GM20000 (cell line): ENCODE measurements at regions not wholly inside any gene's neighbourhood (a gene's known extent, or its start where the extent isn't known, plus 50 kb on each side); places are given as distances from the start of the nearest gene placed in this dataset.
"Not testable (repeated sequence)": the region's sequence is repeated elsewhere in the genome, so short reads cannot be mapped to it uniquely, and the experiment has no call there.

ENCODE experiments used
- DNase-seq: peaks from one replicate; pipeline ENCODE4 v3.0.0; 2012; ENCODE audit warnings: low spot score
- CTCF ChIP-seq: IDR thresholded peaks from 2 replicates; pipeline ENCODE4 v1.5.1; 2012; ENCODE audit warnings: mild to moderate bottlenecking, control low read depth; ENCODE audit errors: extremely low read depth, missing control alignments

GRCh38 chr15:55108858-55109518, 87.8 kb downstream of the RSL24D1 start:
- DNase-seq = peak; percentile 59
- peak; percentile 84 for TF ChIP-seq CTCF

GRCh38 chr15:55108448-55108847, 88.3 kb downstream of the RSL24D1 start:
- DNase-seq = no peak
- no peak for TF ChIP-seq CTCF

GRCh38 chr15:55106155-55106554, 90.6 kb downstream of the RSL24D1 start:
- DNase-seq = no peak
- TF ChIP-seq CTCF = no peak

- DNase-seq = no peak
- no peak for TF ChIP-seq CTCF
Measured at GRCh38 chr15:55094136-55094535, 102.6 kb downstream of the RSL24D1 start.

- DNase-seq = no peak
- TF ChIP-seq CTCF = no peak
Measured at GRCh38 chr15:55088207-55088606, 108.5 kb downstream of the RSL24D1 start.

- DNase-seq = no peak
- no peak for TF ChIP-seq CTCF
Measured at GRCh38 chr15:55084673-55085072, 112.1 kb downstream of the RSL24D1 start.

- no peak for DNase-seq
- TF ChIP-seq CTCF = no peak
Measured at GRCh38 chr15:55084216-55084615, 112.5 kb downstream of the RSL24D1 start.

GRCh38 chr15:55077052-55077451, 119.7 kb downstream of the RSL24D1 start:
- DNase-seq = not testable (repeated sequence)
